ENCODE measurements at regions not wholly inside any gene's neighbourhood (a gene's known extent, or its start where the extent isn't known, plus 50 kb on each side); places are given as distances from the start of the nearest gene placed in this dataset.

GRCh38 chr13:53821632-53822031 is 793.0 kb downstream of the OLFM4 start:
- WGBS, 2 donors = 39 to 48% methylated on average over 10 of the region's 10 CpGs
- no peak overlapping the region for H3K4me3 ChIP-seq
- H3K9me3 ChIP-seq = no peaks in the 10 kb centered on the region
- no peak for TF ChIP-seq POLR2A (IDR thresholded peaks at IDR 0.05)
- TF ChIP-seq, protein P1, sequence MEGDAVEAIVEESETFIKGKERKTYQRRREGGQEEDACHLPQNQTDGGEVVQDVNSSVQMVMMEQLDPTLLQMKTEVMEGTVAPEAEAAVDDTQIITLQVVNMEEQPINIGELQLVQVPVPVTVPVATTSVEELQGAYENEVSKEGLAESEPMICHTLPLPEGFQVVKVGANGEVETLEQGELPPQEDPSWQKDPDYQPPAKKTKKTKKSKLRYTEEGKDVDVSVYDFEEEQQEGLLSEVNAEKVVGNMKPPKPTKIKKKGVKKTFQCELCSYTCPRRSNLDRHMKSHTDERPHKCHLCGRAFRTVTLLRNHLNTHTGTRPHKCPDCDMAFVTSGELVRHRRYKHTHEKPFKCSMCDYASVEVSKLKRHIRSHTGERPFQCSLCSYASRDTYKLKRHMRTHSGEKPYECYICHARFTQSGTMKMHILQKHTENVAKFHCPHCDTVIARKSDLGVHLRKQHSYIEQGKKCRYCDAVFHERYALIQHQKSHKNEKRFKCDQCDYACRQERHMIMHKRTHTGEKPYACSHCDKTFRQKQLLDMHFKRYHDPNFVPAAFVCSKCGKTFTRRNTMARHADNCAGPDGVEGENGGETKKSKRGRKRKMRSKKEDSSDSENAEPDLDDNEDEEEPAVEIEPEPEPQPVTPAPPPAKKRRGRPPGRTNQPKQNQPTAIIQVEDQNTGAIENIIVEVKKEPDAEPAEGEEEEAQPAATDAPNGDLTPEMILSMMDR (IDR thresholded peaks at IDR 0.05) = no peak
- H3K4me1 ChIP-seq = no peaks in the 10 kb centered on the region
- intact Hi-C loops (cut with DNase I) = no loop called here
- H3K27me3 ChIP-seq = no peaks in the 10 kb centered on the region
- no peak overlapping the region for H3K27ac ChIP-seq
- H3K36me3 ChIP-seq = no peaks in the 10 kb centered on the region
- no peak for DNase-seq

DNA sequence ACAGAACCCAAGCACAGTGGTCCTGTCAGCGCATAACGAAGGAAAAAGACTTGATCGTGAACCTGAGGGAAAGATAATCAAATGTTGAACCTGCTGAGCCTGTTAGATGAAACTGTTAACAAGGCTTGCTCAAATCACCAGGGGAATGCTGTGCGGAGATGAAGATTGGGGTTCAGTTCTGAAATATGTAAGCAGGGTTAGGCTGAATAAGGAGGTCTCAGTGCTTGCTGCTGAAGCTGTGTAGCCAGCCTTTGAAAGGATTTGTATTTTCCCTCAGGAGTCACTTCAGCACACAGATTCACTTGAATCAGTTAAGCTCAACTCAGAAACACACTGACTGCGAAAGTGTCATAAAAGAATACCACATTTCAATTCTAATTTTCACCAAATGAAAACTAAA is 793.5 kb downstream of the OLFM4 start:
- TF ChIP-seq, protein P1 (IDR thresholded peaks at IDR 0.05) = no peak
- no peaks in the 10 kb centered on the region for H3K4me1 ChIP-seq
- no peak overlapping the region for H3K27ac ChIP-seq
- DNase-seq = no peak
- H3K9me3 ChIP-seq = no peaks in the 10 kb centered on the region
- H3K36me3 ChIP-seq = no peaks in the 10 kb centered on the region
- intact Hi-C loops (cut with DNase I) = no loop called here
- WGBS, 2 donors = 84 to 87% methylated on average over 5 of the region's 5 CpGs
- no peaks in the 10 kb centered on the region for H3K27me3 ChIP-seq
- H3K4me3 ChIP-seq = no peak overlapping the region

GRCh38 chr13:53839461-53839860 is 810.8 kb downstream of the OLFM4 start:
- Histone ChIP-seq H3K27me3 (no peaks in the 10 kb centered on the region), H3K4me3 (no peak overlapping the region), H3K9me3 (no peaks in the 10 kb centered on the region), H3K27ac (no peak overlapping the region), H3K4me1 (no peaks in the 10 kb centered on the region), H3K36me3 (no peaks in the 10 kb centered on the region)
- TF ChIP-seq, protein P1 (IDR thresholded peaks at IDR 0.05) = no peak
- TF ChIP-seq POLR2A (IDR thresholded peaks at IDR 0.05) = no peak
- DNase-seq = no peak
- intact Hi-C loops (cut with DNase I) = no loop called here

DNA sequence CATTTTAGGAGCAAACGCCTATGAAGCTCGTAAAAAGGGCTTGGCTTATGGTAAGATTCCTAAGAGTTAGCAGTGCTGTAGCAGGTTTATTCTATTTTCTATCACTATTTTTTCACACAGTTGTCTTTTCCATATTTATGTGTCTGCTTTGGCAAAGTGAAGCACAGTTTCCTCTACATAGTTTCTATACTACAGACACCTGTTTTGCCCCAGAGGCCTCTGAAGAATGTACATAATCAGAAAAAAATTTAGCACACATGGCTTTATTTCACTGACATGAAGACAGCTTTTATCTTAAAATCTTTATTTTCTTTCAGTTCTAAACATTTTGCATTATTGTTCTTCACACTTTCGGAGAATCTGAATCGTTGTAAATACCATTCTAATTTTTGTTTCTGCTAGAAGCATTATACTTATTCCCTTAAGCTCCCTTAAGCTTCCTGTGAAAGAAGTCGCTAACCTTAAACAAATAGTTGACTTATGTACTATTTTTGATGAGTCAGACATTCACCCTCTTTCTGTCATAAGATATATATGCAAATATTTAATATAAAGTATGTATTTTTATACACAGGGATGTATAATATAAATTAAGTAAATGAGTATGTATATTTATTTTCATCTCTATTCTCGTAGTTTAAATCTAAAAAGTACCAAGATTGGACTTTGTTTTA is 816.0 kb downstream of the OLFM4 start:
- TF ChIP-seq, protein P1 (IDR thresholded peaks at IDR 0.05) = no peak
- no peak for TF ChIP-seq POLR2A (IDR thresholded peaks at IDR 0.05)
- WGBS, 2 donors = 36 to 37% methylated on average over 6 of the region's 6 CpGs
- intact Hi-C loops (cut with DNase I) = no loop called here

DNA sequence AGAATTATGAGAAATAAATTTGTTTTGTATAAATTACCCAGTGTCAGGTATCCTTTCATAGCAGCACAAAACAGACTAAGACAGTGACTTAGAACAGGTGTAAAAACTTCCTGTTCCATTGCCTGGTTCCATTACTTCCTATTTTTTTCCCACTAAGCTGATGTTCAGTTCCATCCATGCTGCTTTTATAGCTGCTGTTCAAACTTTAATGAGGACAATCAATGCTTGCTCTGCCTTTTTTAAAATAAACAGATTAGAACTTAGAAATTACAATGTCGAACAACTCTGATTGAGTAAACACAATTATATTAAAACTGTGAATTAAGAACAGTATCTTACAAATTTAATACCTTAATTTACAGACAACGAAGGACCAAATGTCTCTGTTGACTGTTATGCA is 818.9 kb downstream of the OLFM4 start:
- 73 to 85% methylated on average over 2 of the region's 2 CpGs for WGBS, 2 donors

More for the DNA sequence above, 816.0 kb downstream of the OLFM4 start:
- no peaks in the 10 kb centered on the region for H3K27me3 ChIP-seq
- H3K9me3 ChIP-seq = no peaks in the 10 kb centered on the region
- H3K27ac ChIP-seq = no peak overlapping the region
- no peaks in the 10 kb centered on the region for H3K4me1 ChIP-seq
- H3K36me3 ChIP-seq = no peaks in the 10 kb centered on the region
- DNase-seq = no peak
- H3K4me3 ChIP-seq = no peak overlapping the region

More for the DNA sequence above, 818.9 kb downstream of the OLFM4 start:
- DNase-seq = no peak
- no peak overlapping the region for H3K4me3 ChIP-seq
- TF ChIP-seq, protein P1 (IDR thresholded peaks at IDR 0.05) = no peak
- no peak for TF ChIP-seq POLR2A (IDR thresholded peaks at IDR 0.05)
- H3K9me3 ChIP-seq = no peaks in the 10 kb centered on the region
- H3K27ac ChIP-seq = no peak overlapping the region
- H3K4me1 ChIP-seq = no peaks in the 10 kb centered on the region
- H3K27me3 ChIP-seq = no peaks in the 10 kb centered on the region
- H3K36me3 ChIP-seq = no peaks in the 10 kb centered on the region
- intact Hi-C loops (cut with DNase I) = no loop called here

All from esophagus squamous epithelium (tissue), 5 donors.